GM10266 (cell line): ENCODE measurements at regions not wholly inside any gene's neighbourhood (a gene's known extent, or its start where the extent isn't known, plus 50 kb on each side); places are given as distances from the start of the nearest gene placed in this dataset.
"Not testable (repeated sequence)": the region's sequence is repeated elsewhere in the genome, so short reads cannot be mapped to it uniquely, and the experiment has no call there.

Experiments used
- DNase-seq: peaks from one replicate; pipeline ENCODE4 v3.0.0; 2012; ENCODE audit errors: extremely low spot score
- TF ChIP-seq, protein P1 (sequence below): IDR thresholded peaks from 2 replicates; pipeline ENCODE4 v1.5.1; 2012; ENCODE audit warnings: mild to moderate bottlenecking, low read depth; ENCODE audit not compliant: control insufficient read depth, insufficient read depth; ENCODE audit errors: missing control alignments

DNA sequence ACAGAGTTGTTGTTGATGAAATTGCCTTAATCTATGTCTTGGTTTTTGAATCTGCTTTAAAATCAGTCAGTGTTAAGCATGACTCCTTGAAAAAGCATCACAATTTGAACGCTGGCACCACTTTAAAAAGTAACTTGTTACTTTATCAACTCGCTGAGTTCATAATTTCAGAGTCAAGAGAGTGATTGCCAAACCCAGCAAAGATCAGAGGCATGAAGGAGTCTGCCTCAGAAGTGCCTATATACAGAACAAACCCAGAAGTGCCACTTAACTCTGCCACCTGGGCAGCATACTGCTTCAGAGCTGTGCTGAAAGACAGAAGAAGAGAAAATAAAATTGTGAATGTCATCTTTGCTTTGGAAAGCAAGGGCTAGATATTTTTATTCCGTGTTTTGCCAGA is 73.6 kb upstream of the HCRTR2 start:
- DNase-seq, result no peak
- TF ChIP-seq, protein P1, sequence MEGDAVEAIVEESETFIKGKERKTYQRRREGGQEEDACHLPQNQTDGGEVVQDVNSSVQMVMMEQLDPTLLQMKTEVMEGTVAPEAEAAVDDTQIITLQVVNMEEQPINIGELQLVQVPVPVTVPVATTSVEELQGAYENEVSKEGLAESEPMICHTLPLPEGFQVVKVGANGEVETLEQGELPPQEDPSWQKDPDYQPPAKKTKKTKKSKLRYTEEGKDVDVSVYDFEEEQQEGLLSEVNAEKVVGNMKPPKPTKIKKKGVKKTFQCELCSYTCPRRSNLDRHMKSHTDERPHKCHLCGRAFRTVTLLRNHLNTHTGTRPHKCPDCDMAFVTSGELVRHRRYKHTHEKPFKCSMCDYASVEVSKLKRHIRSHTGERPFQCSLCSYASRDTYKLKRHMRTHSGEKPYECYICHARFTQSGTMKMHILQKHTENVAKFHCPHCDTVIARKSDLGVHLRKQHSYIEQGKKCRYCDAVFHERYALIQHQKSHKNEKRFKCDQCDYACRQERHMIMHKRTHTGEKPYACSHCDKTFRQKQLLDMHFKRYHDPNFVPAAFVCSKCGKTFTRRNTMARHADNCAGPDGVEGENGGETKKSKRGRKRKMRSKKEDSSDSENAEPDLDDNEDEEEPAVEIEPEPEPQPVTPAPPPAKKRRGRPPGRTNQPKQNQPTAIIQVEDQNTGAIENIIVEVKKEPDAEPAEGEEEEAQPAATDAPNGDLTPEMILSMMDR, result no peak

- no peak for DNase-seq
- TF ChIP-seq, protein P1, result no peak
Measured at GRCh38 chr6:55101157-55101556, 73.2 kb upstream of the HCRTR2 start.

DNA sequence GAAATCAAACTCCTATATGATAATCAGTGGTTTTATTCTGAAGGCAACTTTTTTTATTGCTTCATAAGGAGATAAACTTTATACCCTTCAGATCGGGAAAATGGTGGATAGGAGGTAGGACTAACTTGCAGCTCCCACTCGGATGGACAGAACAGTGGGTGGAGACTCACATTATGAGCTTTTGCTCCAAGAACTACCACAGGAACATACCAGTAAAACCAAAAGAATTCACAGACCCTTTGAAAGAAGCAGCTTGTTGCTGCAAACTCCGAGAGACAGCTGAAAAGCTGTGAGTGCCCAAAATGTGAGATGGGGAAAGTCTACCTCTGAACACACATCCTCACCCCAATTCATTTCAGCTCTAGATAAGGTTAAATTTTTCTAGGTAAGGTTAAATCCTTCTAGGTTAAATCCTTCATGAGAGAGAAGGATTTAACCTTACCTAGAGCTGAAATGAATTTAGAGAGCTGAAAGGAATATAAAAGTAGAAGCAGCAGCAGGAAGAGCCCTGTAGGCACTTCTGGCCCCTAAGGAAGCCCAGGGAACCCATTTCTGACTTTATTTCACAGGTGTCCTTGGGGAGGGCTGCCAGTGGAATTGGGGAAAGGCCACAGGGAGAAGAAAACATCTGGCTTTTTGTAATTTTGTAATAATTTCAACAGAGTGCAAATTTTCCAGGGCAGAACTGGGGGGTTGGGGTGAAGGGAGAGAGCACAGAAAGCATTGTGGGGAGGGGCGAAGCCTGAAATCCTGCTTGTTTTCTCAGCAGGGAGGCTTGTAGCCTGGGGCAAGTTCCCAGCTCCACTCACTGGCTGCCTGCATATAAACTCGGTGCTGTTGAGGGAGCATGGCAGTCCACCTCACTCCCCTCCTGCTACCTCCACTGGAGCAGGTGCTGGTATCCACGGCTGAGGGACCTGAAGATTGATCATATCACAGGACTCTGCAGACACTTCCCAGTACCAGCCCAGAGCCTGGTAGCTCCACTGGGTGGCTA is 65.9 kb upstream of the HCRTR2 start:
- TF ChIP-seq, protein P1, result no peak
- DNase-seq, result no peak

- DNase-seq, result no peak
- TF ChIP-seq, protein P1, result no peak
Measured at GRCh38 chr6:55117267-55117666, 57.0 kb upstream of the HCRTR2 start.

- DNase-seq, result not testable (repeated sequence)
Measured at GRCh38 chr6:55124241-55124640, 50.1 kb upstream of the HCRTR2 start.
